ENCODE measurements at regions not wholly inside any gene's neighbourhood (a gene's known extent, or its start where the extent isn't known, plus 50 kb on each side); places are given as distances from the start of the nearest gene placed in this dataset.

DNA sequence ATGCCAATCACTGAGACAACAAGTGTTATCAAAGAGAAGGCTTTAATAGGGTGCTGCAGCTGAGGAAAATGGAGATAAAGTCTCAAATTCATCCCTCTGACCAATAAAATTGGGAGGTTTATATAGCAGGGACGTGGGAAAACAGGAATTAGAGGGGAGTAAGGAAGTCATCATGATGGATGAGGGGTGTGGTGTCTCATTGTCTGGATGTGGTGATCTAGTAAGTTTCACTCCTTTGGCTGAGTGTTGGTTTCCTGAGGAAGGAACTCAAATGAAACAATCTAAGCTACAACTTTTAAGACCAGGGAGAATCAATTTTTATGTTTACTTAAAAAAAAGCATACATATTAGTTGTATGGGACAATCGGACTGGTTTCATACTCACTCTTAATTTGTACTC, 491.0 kb upstream of the KIRREL3 start:
- POLR2A ChIA-PET (ENCODE audit: unreplicated experiment) = no interaction called here

More for the DNA sequence above, 491.0 kb upstream of the KIRREL3 start:
- Histone ChIP-seq H4K20me1 (ENCODE audit: insufficient read depth, low read length) (no peaks in the 10 kb centered on the region), H4K8ac (ENCODE audit: low read depth in 2 of 2, low read length in 2 of 2) (no peak overlapping the region), H3K18ac (ENCODE audit: low read depth, low read length) (no peak overlapping the region), H3K4me1 (ENCODE audit: control insufficient read depth, insufficient read depth, low read length) (no peaks in the 10 kb centered on the region), H3K9me3 (ENCODE audit: control insufficient read depth, insufficient read depth, low read length) (no peaks in the 10 kb centered on the region), H3K27ac (ENCODE audit: insufficient read depth, low read length) (no peak overlapping the region), H4K5ac (ENCODE audit: low read depth, low read length) (no peak overlapping the region), H2BK20ac (ENCODE audit: low read depth, low read length) (no peak overlapping the region), H3K27me3 (ENCODE audit: control insufficient read depth, insufficient read depth, low read length) (no peaks in the 10 kb centered on the region), H3K4ac (ENCODE audit: low read depth, low read length) (no peak overlapping the region), H2AK9ac (replicated peaks; ENCODE audit: low read depth, low read length, poor library complexity) (no peak overlapping the region), H3K23ac (ENCODE audit: low read depth, low read length) (no peak overlapping the region), H4K91ac (ENCODE audit: insufficient read depth, low read depth, low read length) (no peak overlapping the region), H3K9me1 (ENCODE audit: insufficient read depth, low read length) (no peaks in the 10 kb centered on the region), H2BK15ac (ENCODE audit: low read depth, low read length) (no peak overlapping the region), H3K14ac (replicated peaks; ENCODE audit: low read depth, low read length) (no peak overlapping the region), H3K79me1 (ENCODE audit: low read depth in 1 of 2, low read length in 2 of 2) (no peaks in the 10 kb centered on the region), H2AK5ac (ENCODE audit: low read depth, low read length) (no peak overlapping the region), H3K9ac (ENCODE audit: low read depth, low read length) (no peak overlapping the region), H3K56ac (ENCODE audit: extremely low read depth, insufficient read depth, low read length) (no peak overlapping the region), H3K4me3 (ENCODE audit: insufficient read depth, low read depth, low read length) (no peak overlapping the region), H3K4me2 (ENCODE audit: low read depth, low read length) (no peak overlapping the region), H2BK120ac (ENCODE audit: low read depth, low read length) (no peak overlapping the region), H2AFZ (replicated peaks; ENCODE audit: low read length, poor library complexity) (no peak overlapping the region), H3K36me3 (ENCODE audit: control insufficient read depth, insufficient read depth, low read length) (no peaks in the 10 kb centered on the region), H2BK5ac (ENCODE audit: low read depth, low read length, poor library complexity, severe bottlenecking) (no peak overlapping the region)
- no peak for TF ChIP-seq SMC3 (IDR thresholded peaks at IDR 0.05; ENCODE audit: low read depth, low read length)
- WGBS, 2 experiments (ENCODE audit: extremely low coverage in 2 of 2, insufficient read length in 1 of 2) = no CpG with 5 or more reads among the region's 2 CpGs
- ATAC-seq (ENCODE audit: low read depth) (no peak), DNase-seq (no peak)
- intact Hi-C loops (cut with micrococcal nuclease) = loop anchor here (10.0 kb wide), 1 partner anchor 1177 kb away; no protein-coding TSS in a partner anchor
- CTCF ChIA-PET = no interaction called here
- dilution Hi-C loops (cut with HindIII; ENCODE audit: low sequenced_read_pairs, unreplicated experiment) = no loop called here
- BruUV-seq (replicated peaks) = no TSS peak
- in situ Hi-C loops (cut with MboI; ENCODE audit: low sequenced_read_pairs) = no loop called here
